T-helper 1 cell (primary cell): ENCODE measurements at regions not wholly inside any gene's neighbourhood (a gene's known extent, or its start where the extent isn't known, plus 50 kb on each side); places are given as distances from the start of the nearest gene placed in this dataset.
A peak's percentile ranks its signal among the peaks of the same experiment; 100 is the strongest.

ENCODE experiments used
- DNase-seq, 5 donors: peaks; one replicate each; pipeline ENCODE4 v3.0.0-alpha.2; 2012 to 2020

DNA sequence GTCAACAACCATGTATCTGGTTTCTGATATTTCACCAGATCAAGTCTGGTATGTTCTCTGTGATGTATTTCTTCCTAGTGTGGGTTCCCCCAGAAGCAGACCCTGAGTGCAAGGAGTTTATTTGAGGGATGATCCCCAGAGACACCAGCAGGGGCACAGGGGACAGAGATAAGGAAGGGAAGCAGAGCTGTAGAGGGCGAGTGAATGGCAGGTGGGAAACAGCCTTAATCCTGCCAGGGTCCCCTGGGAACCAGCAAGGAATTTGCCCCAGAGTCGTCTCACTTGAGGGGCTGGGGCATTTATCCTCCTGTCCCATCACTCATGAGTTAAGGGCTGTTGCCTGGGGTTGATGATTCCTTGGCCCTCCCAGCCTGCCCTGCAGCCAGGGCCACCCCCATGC lies 206.4 kb upstream of the BCOR start:
- DNase-seq, result no peak

- no peak for DNase-seq
Measured at GRCh38 chrX:40303256-40304077, 205.7 kb upstream of the BCOR start.

- peak in 1 of 5 donors; percentile 67 for DNase-seq
Measured at GRCh38 chrX:40300286-40300890, 202.6 kb upstream of the BCOR start.

DNA sequence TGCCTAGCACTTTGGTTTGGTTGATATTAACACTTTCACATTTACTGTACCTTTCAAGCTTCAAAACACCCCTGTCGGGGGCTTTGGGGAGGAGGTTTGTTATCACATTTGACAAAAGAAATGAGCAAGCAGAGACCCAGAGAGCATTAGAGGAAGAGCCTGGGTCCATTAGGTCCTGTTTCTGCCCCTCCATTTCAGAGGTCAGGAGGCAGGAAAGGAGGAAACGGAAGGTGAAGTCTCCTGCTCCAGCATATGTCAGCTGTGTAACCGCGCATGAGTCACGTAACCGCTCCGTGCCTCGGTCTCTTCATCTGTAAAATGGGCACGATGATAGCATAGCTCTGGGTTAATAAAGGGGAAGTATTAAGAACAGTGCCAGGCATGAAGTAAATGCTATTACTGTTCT lies 201.9 kb upstream of the BCOR start:
- DNase-seq, result peak in 1 of 5 donors; percentile 56

GRCh38 chrX:40298572-40299479 lies 201.1 kb upstream of the BCOR start:
- DNase-seq, result no peak

DNA sequence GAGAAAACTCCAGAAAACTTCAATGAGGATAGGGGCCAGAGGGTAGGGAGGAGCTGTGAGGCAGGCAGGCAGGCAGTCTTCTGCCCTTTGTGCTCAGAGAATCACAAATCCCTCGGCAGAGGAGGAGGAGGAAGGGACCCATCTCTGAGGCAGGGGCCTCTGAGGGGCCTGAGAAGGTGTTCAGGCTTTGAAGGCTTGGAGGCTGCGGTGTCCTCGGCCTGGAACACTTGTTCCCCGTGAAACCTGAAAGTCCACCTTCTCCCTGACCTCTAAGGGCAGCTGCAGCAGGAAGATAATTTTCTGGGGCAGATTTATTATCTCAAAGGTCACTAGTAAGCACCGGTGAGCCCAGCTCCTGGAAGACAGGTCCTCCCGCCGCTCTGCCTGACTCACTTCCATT lies 200.3 kb upstream of the BCOR start:
- no peak for DNase-seq

GRCh38 chrX:40291553-40291952 lies 193.8 kb upstream of the BCOR start:
- DNase-seq, result no peak

- DNase-seq, result no peak
Measured at GRCh38 chrX:40290517-40290916, 192.8 kb upstream of the BCOR start.

DNA sequence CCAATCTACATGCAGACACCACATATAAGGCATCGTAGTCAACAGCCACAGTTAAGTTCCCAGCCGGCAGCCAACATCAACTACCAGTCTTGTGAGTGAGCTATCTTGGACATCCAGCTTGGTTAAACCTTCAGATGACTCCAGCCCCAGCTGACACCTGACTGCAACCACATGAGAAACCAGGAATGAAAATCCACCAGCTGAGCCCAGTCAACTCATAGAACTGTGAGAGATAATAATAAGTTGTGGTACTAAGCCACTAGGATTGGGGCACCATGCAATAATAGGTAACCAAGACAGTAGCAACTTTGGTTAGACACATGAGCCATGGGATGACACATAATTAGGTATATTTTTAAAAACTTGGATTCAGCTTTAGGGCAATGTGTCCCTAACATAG lies 188.1 kb upstream of the BCOR start:
- DNase-seq, result no peak

GRCh38 chrX:40284852-40285251 lies 187.1 kb upstream of the BCOR start:
- no peak for DNase-seq

DNA sequence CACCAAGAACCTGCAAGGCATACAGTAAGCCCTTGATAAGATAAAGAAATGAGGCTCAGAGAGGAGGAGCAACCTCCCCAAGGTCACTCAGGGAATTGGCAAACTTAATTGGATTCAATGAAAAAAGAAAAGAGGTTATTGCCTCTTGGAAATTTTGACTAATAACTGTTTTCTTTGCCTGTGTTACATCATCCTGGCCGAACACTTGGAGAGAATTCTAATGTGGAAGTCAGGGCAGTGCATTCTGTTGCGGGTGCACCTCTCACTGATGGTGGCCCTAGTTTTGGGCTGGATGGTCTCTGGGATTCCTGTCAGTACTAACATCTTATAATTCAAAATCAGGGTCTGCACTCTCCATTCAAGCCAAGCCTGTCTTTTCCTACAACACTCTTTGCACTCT lies 186.2 kb upstream of the BCOR start:
- no peak for DNase-seq

GRCh38 chrX:40282946-40283660 lies 185.3 kb upstream of the BCOR start:
- no peak for DNase-seq

GRCh38 chrX:40282348-40282747 lies 184.6 kb upstream of the BCOR start:
- DNase-seq, result no peak

DNA sequence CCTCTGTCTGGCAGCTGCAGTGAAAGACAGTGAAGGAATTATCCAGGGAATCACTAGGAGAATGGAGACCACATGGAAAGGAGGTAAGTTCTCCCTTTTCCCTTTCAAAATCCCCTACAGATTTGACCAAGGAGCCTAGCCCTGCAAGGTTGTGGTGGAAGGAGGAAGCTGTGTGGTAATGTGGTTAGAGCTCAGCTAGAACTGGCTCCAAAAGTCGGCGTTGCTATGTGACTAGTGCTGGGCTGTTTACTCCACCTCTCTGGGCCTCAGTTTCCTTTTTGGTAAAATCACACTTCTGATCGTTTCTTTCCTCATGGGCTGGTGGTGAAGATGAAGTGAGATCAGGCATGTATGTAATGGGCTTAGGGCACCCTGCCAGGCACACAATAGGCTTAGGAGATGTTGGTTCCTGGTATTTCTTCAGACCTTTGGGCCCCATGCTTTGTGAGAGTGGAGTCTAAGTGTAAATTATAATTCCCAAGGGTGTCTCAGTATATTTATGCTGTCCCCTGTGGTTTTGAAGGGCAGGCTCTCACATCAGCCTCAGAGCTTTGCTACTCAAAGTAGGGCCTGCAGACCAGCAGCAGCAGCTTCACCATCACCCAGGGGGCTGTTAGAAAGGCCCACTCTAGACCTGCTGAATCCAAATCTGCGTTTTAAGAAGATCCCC lies 183.7 kb upstream of the BCOR start:
- DNase-seq, result peak in 3 of 5 donors; percentile 3 to 53 (median 6)

DNA sequence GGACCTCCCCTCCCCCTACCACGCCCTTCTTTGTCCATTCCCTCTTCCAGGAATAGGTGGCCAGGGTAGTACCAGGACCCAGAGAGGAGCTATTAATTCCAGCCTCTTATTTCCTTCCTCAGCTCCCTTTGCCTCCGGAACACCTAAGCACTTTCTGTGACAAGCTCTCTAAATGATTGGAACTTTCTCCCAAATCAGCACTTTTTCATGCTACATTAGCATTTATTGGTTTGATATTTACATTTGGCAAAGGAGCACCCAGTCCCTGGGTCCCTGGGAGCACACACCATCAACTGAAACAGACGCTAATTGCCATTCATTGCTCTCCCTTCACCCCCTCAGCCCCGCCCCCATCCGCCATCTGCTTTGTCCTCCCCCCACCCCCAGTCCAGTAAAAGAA lies 182.0 kb upstream of the BCOR start:
- DNase-seq, result no peak

- DNase-seq, result no peak
Measured at GRCh38 chrX:40279091-40279430, 181.3 kb upstream of the BCOR start.

DNA sequence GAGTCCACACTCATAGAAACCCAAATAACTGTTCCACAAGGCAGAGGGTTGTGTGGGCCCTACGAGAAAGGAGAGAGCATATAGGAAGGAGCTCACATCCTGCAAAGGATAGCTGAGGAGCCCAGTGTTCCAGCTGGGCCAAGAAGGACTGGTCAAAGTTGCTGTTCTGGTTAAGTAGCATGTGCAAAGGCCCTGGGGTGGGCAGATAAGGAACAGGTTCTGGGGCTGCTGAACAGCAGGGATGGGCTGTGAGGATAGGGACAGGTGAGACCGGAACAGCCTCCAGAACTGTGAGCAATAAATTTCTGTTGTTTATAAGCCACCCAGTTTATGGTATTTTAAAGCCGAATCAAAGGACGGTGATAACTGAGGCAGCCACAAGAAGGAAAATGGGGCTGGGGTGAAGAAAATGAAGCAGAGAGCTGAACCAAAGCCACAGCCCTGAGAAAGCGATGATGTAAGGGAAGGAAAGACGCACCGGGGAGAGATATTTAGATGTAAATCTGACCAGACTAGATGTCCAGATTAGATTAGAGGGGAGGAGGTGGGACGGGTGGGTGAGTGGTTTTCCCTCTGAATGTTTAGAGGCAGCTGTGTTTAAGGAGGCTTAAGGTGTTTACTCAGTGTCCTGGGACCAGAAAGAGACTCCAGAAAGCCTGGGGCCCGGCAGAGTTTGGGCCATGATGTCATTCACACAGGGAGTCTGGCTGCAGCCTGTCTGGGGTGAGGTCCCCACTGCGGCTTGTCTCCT lies 180.8 kb upstream of the BCOR start:
- peak; percentile 41 to 65 (median 49) for DNase-seq

- DNase-seq, result no peak
Measured at GRCh38 chrX:40277672-40278071, 179.9 kb upstream of the BCOR start.

DNA sequence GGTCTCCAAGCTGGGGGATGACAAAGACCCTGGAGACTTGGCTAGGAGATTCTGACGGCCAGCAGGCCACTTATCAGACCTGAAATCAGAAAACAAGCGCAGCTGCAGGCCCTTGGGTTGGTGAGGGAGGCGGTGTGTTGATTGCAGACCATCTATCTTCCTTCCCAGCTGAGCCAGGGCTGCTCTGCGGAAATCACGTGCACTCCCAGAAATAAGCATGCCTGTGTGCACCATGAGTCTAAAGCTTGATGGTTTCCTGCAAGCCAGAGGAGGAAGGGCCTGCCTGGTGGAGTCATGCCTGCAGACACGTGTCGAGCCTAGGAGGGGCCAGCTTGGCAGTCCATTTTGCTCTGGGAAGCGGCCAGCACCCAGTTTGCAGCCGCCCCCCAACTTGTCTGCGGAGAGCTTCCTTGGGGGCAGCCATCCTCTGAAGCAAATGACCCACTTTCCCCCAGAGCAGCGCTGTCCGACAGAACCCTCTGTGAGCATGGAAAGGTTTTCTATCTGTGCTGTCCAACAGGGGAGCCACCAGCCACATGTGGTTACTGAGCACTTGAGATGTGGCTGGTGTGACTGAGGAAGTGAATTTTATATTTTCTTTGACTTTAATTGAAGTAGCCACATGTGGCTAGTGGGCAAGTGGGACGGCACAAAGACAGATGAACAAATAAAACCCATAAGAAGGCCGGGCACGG lies 175.7 kb upstream of the BCOR start:
- DNase-seq, result no peak

DNA sequence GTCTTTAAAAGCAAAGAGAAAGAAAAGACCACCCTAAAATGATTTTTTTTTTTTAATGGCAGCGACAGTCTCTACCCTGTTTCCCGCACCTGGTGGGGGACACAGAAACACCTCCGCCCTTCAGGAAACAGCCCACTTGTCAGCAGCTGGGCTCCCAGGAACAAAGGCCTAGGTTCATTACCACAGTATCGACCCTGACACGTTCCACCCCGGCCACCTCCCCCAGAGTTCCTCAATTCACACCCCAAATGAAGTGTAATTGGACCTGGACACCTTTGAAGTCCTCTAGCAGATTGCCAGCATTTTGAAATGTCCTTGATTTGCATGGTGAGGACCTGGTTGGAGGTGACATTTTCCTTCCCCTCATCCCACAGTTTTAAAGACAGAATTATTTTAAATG lies 175.0 kb upstream of the BCOR start:
- no peak for DNase-seq

DNA sequence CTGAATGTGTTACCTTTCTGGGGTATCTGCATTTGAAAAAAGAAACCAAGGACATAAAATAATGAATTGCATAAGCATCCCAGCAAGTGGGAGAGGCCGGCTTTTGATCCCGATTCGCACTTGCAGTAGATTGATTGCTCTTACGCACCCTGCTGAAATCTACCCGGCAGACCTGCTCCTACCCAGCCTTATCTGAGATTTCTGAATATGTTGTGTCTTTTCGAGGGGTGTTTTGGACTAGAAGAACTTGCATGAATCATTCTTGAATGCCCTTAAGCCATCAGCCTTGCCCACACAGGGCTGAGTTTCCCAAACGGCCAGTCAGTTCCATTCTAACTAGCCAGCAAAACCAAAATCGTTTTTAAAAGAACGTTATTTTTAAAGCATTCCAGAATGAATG lies 174.4 kb upstream of the BCOR start:
- no peak for DNase-seq
